ENCODE measurements at regions not wholly inside any gene's neighbourhood (a gene's known extent, or its start where the extent isn't known, plus 50 kb on each side); places are given as distances from the start of the nearest gene placed in this dataset.

GRCh38 chr6:170174124-170174770, 116.6 kb downstream of the DLL1 start:
- in situ Hi-C loops (cut with HindIII; ENCODE audit: low pct_unique_long_range_greater_than_20kb, low sequenced_read_pairs) = no loop called here
- no peak for DNase-seq (ENCODE audit: low read depth, low spot score)

GRCh38 chr6:170173335-170173881, 117.5 kb downstream of the DLL1 start:
- no peak for DNase-seq (ENCODE audit: low read depth, low spot score)
- in situ Hi-C loops (cut with HindIII; ENCODE audit: low pct_unique_long_range_greater_than_20kb, low sequenced_read_pairs) = no loop called here

GRCh38 chr6:170172825-170173256, 118.0 kb downstream of the DLL1 start:
- in situ Hi-C loops (cut with HindIII; ENCODE audit: low pct_unique_long_range_greater_than_20kb, low sequenced_read_pairs) = no loop called here
- no peak for DNase-seq (ENCODE audit: low read depth, low spot score)

- in situ Hi-C loops (cut with HindIII; ENCODE audit: low pct_unique_long_range_greater_than_20kb, low sequenced_read_pairs) = no loop called here
Observed at GRCh38 chr6:170172392-170172791, 118.5 kb downstream of the DLL1 start.

GRCh38 chr6:170167657-170168159, 123.2 kb downstream of the DLL1 start:
- in situ Hi-C loops (cut with HindIII; ENCODE audit: low pct_unique_long_range_greater_than_20kb, low sequenced_read_pairs) = no loop called here
- DNase-seq (ENCODE audit: low read depth, low spot score) = no peak

More at GRCh38 chr6:170172392-170172791, 118.5 kb downstream of the DLL1 start:
- DNase-seq (ENCODE audit: low read depth, low spot score) = no peak

GRCh38 chr6:170166511-170167122, 124.3 kb downstream of the DLL1 start:
- in situ Hi-C loops (cut with HindIII; ENCODE audit: low pct_unique_long_range_greater_than_20kb, low sequenced_read_pairs) = no loop called here
- no peak for DNase-seq (ENCODE audit: low read depth, low spot score)

GRCh38 chr6:170165471-170166117, 125.3 kb downstream of the DLL1 start:
- in situ Hi-C loops (cut with HindIII; ENCODE audit: low pct_unique_long_range_greater_than_20kb, low sequenced_read_pairs) = no loop called here

GRCh38 chr6:170165085-170165470, 125.8 kb downstream of the DLL1 start:
- no peak for DNase-seq (ENCODE audit: low read depth, low spot score)

More at GRCh38 chr6:170165471-170166117, 125.3 kb downstream of the DLL1 start:
- DNase-seq (ENCODE audit: low read depth, low spot score) = no peak

GRCh38 chr6:170164271-170164900, 126.5 kb downstream of the DLL1 start:
- in situ Hi-C loops (cut with HindIII; ENCODE audit: low pct_unique_long_range_greater_than_20kb, low sequenced_read_pairs) = no loop called here
- DNase-seq (ENCODE audit: low read depth, low spot score) = no peak

More at GRCh38 chr6:170165085-170165470, 125.8 kb downstream of the DLL1 start:
- in situ Hi-C loops (cut with HindIII; ENCODE audit: low pct_unique_long_range_greater_than_20kb, low sequenced_read_pairs) = no loop called here

GRCh38 chr6:170163405-170164170, 127.3 kb downstream of the DLL1 start:
- in situ Hi-C loops (cut with HindIII; ENCODE audit: low pct_unique_long_range_greater_than_20kb, low sequenced_read_pairs) = no loop called here
- DNase-seq (ENCODE audit: low read depth, low spot score) = no peak

- in situ Hi-C loops (cut with HindIII; ENCODE audit: low pct_unique_long_range_greater_than_20kb, low sequenced_read_pairs) = no loop called here
Observed at GRCh38 chr6:170162775-170163404, 128.0 kb downstream of the DLL1 start.

GRCh38 chr6:170162011-170162774, 128.7 kb downstream of the DLL1 start:
- in situ Hi-C loops (cut with HindIII; ENCODE audit: low pct_unique_long_range_greater_than_20kb, low sequenced_read_pairs) = no loop called here
- no peak for DNase-seq (ENCODE audit: low read depth, low spot score)

More at GRCh38 chr6:170162775-170163404, 128.0 kb downstream of the DLL1 start:
- DNase-seq (ENCODE audit: low read depth, low spot score) = no peak

- in situ Hi-C loops (cut with HindIII; ENCODE audit: low pct_unique_long_range_greater_than_20kb, low sequenced_read_pairs) = no loop called here
- no peak for DNase-seq (ENCODE audit: low read depth, low spot score)
Observed at GRCh38 chr6:170160628-170161611, 130.0 kb downstream of the DLL1 start.

GRCh38 chr6:170160031-170160627, 130.7 kb downstream of the DLL1 start:
- DNase-seq (ENCODE audit: low read depth, low spot score) = no peak
- in situ Hi-C loops (cut with HindIII; ENCODE audit: low pct_unique_long_range_greater_than_20kb, low sequenced_read_pairs) = no loop called here

All from SK-MEL-5 (cell line).